AG09319 (cell line): ENCODE measurements at regions not wholly inside any gene's neighbourhood (a gene's known extent, or its start where the extent isn't known, plus 50 kb on each side); places are given as distances from the start of the nearest gene placed in this dataset.

Source experiments
- DNase-seq: peaks from one replicate; pipeline ENCODE4 v3.0.0-alpha.2; 2010; ENCODE audit warnings: low read depth; ENCODE audit errors: extremely low read depth
- CTCF ChIP-seq: IDR thresholded peaks from 2 replicates; pipeline ENCODE4 v1.5.1; 2011; ENCODE audit warnings: low read depth, mild to moderate bottlenecking, inconsistent platforms, low read length, moderate library complexity

GRCh38 chr1:72693376-72693775 is 411.0 kb upstream of the NEGR1 start:
- DNase-seq = no peak

GRCh38 chr1:72690871-72691270 is 408.5 kb upstream of the NEGR1 start:
- DNase-seq = no peak
- no peak for TF ChIP-seq CTCF

More at GRCh38 chr1:72693376-72693775, 411.0 kb upstream of the NEGR1 start:
- no peak for TF ChIP-seq CTCF

- no peak for TF ChIP-seq CTCF
- no peak for DNase-seq
Observed at GRCh38 chr1:72678683-72679082, 396.3 kb upstream of the NEGR1 start.

GRCh38 chr1:72670902-72671301 is 388.6 kb upstream of the NEGR1 start:
- no peak for TF ChIP-seq CTCF

GRCh38 chr1:72662918-72663317 is 380.6 kb upstream of the NEGR1 start:
- no peak for DNase-seq
- TF ChIP-seq CTCF = no peak

More at GRCh38 chr1:72670902-72671301, 388.6 kb upstream of the NEGR1 start:
- no peak for DNase-seq

- no peak for DNase-seq
- no peak for TF ChIP-seq CTCF
Observed at GRCh38 chr1:72650843-72651435, 368.6 kb upstream of the NEGR1 start.

GRCh38 chr1:72649991-72650390 is 367.7 kb upstream of the NEGR1 start:
- no peak for TF ChIP-seq CTCF
- no peak for DNase-seq
